K562 (cell line): ENCODE measurements at regions not wholly inside any gene's neighbourhood (a gene's known extent, or its start where the extent isn't known, plus 50 kb on each side); places are given as distances from the start of the nearest gene placed in this dataset.
A peak's percentile ranks its signal among the peaks of the same experiment; 100 is the strongest.

Experiments used
- ATF2 ChIP-seq: sonication (generic); formaldehyde crosslinking; IDR thresholded peaks from 2 replicates; pipeline ENCODE4 v1.8.1; 2022; ENCODE audit warnings: missing genetic modification reagents
- BDP1 ChIP-seq: IDR thresholded peaks from 3 replicates; pipeline ENCODE4 v1.6.1; 2011; ENCODE audit not compliant: insufficient read length, insufficient read depth
- CHD2 ChIP-seq: IDR thresholded peaks from 2 replicates; pipeline ENCODE4 v1.6.1; 2011; ENCODE audit warnings: low read depth, low read length
- FIP1L1 ChIP-seq: fragments of 200-400 bp; formaldehyde crosslinking; IDR thresholded peaks from 2 replicates; pipeline ENCODE4 v1.6.1; 2018; ENCODE audit warnings: mild to moderate bottlenecking, low read depth, low read length; ENCODE audit not compliant: poor library complexity, severe bottlenecking
- HDAC1 ChIP-seq, 2 experiments: fragments of 450-650 bp; IDR thresholded peaks; 2 replicates each; pipeline ENCODE4 v1.6.1; 2016 to 2017; ENCODE audit warnings: inconsistent platforms in 1 of 2, mild to moderate bottlenecking in 1 of 2, moderate library complexity in 1 of 2
- KLF6 ChIP-seq: fragments of 250-450 bp; sonication (Bioruptor Pico); IDR thresholded peaks from 2 replicates; pipeline ENCODE4 v1.4.0; 2020; ENCODE audit warnings: mild to moderate bottlenecking, moderate library complexity, borderline replicate concordance
- L3MBTL2 ChIP-seq: fragments of 450-650 bp; IDR thresholded peaks from 2 replicates; pipeline ENCODE4 v1.6.1; 2016; ENCODE audit warnings: mild to moderate bottlenecking, moderate library complexity
- MAFF ChIP-seq: IDR thresholded peaks from 2 replicates; pipeline ENCODE4 v1.6.1; 2012; ENCODE audit warnings: low read length, improper control_type of control experiment
- MBD2 ChIP-seq: sonication (generic); IDR thresholded peaks from 2 replicates; pipeline ENCODE4 v1.6.1; 2016; ENCODE audit warnings: low read depth, borderline replicate concordance
- MITF ChIP-seq: IDR thresholded peaks from 2 replicates; pipeline ENCODE4 v1.6.1; 2014; ENCODE audit warnings: antibody characterized with exemption
- SIRT6 ChIP-seq: IDR thresholded peaks from one replicate; pipeline ENCODE4 v1.6.1; 2012; ENCODE audit warnings: low read depth, mild to moderate bottlenecking, control low read depth, inconsistent platforms, low read length, moderate library complexity
- SMAD4 ChIP-seq: fragments of 250-450 bp; sonication (Bioruptor Pico); conservative IDR thresholded peaks from 2 replicates; pipeline ENCODE4 v1.8.0; 2021; ENCODE audit warnings: inconsistent platforms, mild to moderate bottlenecking, moderate library complexity
- SMARCE1 ChIP-seq: fragments of 450-650 bp; IDR thresholded peaks from 2 replicates; pipeline ENCODE4 v1.7.1; 2016; ENCODE audit warnings: mild to moderate bottlenecking
- SNIP1 ChIP-seq: fragments of 450-650 bp; IDR thresholded peaks from 2 replicates; pipeline ENCODE4 v1.7.1; 2017; ENCODE audit warnings: low read depth, mild to moderate bottlenecking
- TARDBP ChIP-seq: fragments of 450-650 bp; IDR thresholded peaks from 2 replicates; pipeline ENCODE4 v1.6.1; 2016
- TRIM24 ChIP-seq, 2 experiments: fragments of 450-650 bp; IDR thresholded peaks; 2 replicates each; pipeline ENCODE4 v1.6.1; 2016
- ZBTB11 ChIP-seq, 3 experiments: fragments of 200-800 bp in 1 of 3; fragments of 250-450 bp in 1 of 3; fragments of 450-650 bp in 1 of 3; sonication (Bioruptor Pico) in 1 of 3; sonication (Bioruptor generic) in 1 of 3; formaldehyde crosslinking in 1 of 3; IDR thresholded peaks; 2 replicates each; pipeline versions ENCODE4 v1.6.1 to v1.8.0; 2016 to 2022; ENCODE audit warnings: mild to moderate bottlenecking in 2 of 3, missing genetic modification characterization in 2 of 3, missing compliant biosample characterization in 1 of 3, moderate library complexity in 1 of 3
- ZBTB17 ChIP-seq: fragments of 450-650 bp; formaldehyde crosslinking; IDR thresholded peaks from 2 replicates; pipeline ENCODE4 v1.4.0; 2020; ENCODE audit warnings: mild to moderate bottlenecking
- ZNF766 ChIP-seq: fragments of 200-800 bp; sonication (Bioruptor generic); conservative IDR thresholded peaks from 2 replicates; pipeline ENCODE4 v1.6.1; 2016; ENCODE audit warnings: missing genetic modification characterization, missing compliant biosample characterization
- ZSCAN32 ChIP-seq: fragments of 450-650 bp; formaldehyde crosslinking; IDR thresholded peaks from 2 replicates; pipeline ENCODE4 v1.4.0; 2020; ENCODE audit warnings: mild to moderate bottlenecking, moderate library complexity
- TF ChIP-seq, protein P1 (sequence below): fragments of 450-650 bp; IDR thresholded peaks from 2 replicates; pipeline ENCODE4 v1.7.1; 2018; ENCODE audit warnings: mild to moderate bottlenecking, low read depth; ENCODE audit not compliant: partially characterized antibody

- no peak for TF ChIP-seq BDP1
- no peak for TF ChIP-seq CHD2
- no peak for TF ChIP-seq MITF
- TF ChIP-seq ZSCAN32 (CRISPR knock-in tag): no peak
- TF ChIP-seq SMARCE1: peak; percentile 46; the same call in 1 of the 2 replicates
- no peak for TF ChIP-seq FIP1L1
- no peak for TF ChIP-seq TARDBP
- TF ChIP-seq, protein P1, sequence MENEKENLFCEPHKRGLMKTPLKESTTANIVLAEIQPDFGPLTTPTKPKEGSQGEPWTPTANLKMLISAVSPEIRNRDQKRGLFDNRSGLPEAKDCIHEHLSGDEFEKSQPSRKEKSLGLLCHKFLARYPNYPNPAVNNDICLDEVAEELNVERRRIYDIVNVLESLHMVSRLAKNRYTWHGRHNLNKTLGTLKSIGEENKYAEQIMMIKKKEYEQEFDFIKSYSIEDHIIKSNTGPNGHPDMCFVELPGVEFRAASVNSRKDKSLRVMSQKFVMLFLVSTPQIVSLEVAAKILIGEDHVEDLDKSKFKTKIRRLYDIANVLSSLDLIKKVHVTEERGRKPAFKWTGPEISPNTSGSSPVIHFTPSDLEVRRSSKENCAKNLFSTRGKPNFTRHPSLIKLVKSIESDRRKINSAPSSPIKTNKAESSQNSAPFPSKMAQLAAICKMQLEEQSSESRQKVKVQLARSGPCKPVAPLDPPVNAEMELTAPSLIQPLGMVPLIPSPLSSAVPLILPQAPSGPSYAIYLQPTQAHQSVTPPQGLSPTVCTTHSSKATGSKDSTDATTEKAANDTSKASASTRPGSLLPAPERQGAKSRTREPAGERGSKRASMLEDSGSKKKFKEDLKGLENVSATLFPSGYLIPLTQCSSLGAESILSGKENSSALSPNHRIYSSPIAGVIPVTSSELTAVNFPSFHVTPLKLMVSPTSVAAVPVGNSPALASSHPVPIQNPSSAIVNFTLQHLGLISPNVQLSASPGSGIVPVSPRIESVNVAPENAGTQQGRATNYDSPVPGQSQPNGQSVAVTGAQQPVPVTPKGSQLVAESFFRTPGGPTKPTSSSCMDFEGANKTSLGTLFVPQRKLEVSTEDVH: no peak
- TF ChIP-seq TRIM24 (IDR thresholded peaks at IDR 0.05): no peak
- 0 out of 2 replicates have a peak, but pooled peaks have one; percentile 49 for TF ChIP-seq ZNF766 (CRISPR knock-in tag)
- no peak for TF ChIP-seq ATF2 (CRISPR knock-in tag)
- peak; percentile 43; the same call in 1 of the 2 replicates for TF ChIP-seq L3MBTL2
- no peak for TF ChIP-seq HDAC1 (IDR thresholded peaks at IDR 0.05)
- 0 out of 2 replicates have a peak, but pooled peaks have one; percentile 29 for TF ChIP-seq KLF6 (CRISPR knock-in tag)
- TF ChIP-seq SMAD4 (CRISPR knock-in tag): peak; percentile 39; the same call in 1 of the 2 replicates
- no peak for TF ChIP-seq ZBTB11 (CRISPR knock-in tag; IDR thresholded peaks at IDR 0.05)
- TF ChIP-seq MBD2: no peak
- 0 out of 2 replicates have a peak, but pooled peaks have one; percentile 53 for TF ChIP-seq ZBTB17
- no peak for TF ChIP-seq MAFF
- no peak for TF ChIP-seq SNIP1
- no peak for TF ChIP-seq SIRT6
Measured at GRCh38 chr6:143598466-143599080, 79.2 kb upstream of the PHACTR2 start (continued).
